ENCODE measurements at regions not wholly inside any gene's neighbourhood (a gene's known extent, or its start where the extent isn't known, plus 50 kb on each side); places are given as distances from the start of the nearest gene placed in this dataset.

GRCh38 chr2:116378786-116379185 lies 1435.7 kb upstream of the DDX18 start:
- ATAC-seq (no peak), DNase-seq (no peak)
- POLR2A ChIA-PET, result no interaction called here
- Mint-ChIP-seq H3K36me3 (ENCODE audit: low read depth) (no peaks in the 10 kb centered on the region), H3K9me3 (peaks cover 14% of the 10 kb centered on the region), H3K27me3 (no peaks in the 10 kb centered on the region), H3K27ac (no peak overlapping the region), H3K4me3 (no peak overlapping the region), H3K4me1 (ENCODE audit: low read depth) (no peaks in the 10 kb centered on the region)
- TF ChIP-seq, protein P1, sequence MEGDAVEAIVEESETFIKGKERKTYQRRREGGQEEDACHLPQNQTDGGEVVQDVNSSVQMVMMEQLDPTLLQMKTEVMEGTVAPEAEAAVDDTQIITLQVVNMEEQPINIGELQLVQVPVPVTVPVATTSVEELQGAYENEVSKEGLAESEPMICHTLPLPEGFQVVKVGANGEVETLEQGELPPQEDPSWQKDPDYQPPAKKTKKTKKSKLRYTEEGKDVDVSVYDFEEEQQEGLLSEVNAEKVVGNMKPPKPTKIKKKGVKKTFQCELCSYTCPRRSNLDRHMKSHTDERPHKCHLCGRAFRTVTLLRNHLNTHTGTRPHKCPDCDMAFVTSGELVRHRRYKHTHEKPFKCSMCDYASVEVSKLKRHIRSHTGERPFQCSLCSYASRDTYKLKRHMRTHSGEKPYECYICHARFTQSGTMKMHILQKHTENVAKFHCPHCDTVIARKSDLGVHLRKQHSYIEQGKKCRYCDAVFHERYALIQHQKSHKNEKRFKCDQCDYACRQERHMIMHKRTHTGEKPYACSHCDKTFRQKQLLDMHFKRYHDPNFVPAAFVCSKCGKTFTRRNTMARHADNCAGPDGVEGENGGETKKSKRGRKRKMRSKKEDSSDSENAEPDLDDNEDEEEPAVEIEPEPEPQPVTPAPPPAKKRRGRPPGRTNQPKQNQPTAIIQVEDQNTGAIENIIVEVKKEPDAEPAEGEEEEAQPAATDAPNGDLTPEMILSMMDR (IDR thresholded peaks at IDR 0.05), result no peak
- intact Hi-C loops (cut with micrococcal nuclease), result no loop called here
- CTCF ChIA-PET, result no interaction called here

- TF ChIP-seq, protein P1 (IDR thresholded peaks at IDR 0.05), result no peak
- H3K36me3 Mint-ChIP-seq (ENCODE audit: low read depth), result no peaks in the 10 kb centered on the region
- intact Hi-C loops (cut with micrococcal nuclease), result no loop called here
- H3K4me3 Mint-ChIP-seq, result no peak overlapping the region
- POLR2A ChIA-PET, result no interaction called here
- ATAC-seq (no peak), DNase-seq (no peak)
- H3K27ac Mint-ChIP-seq, result no peak overlapping the region
- peaks cover 32% of the 10 kb centered on the region for H3K9me3 Mint-ChIP-seq
- CTCF ChIA-PET, result no interaction called here
- H3K4me1 Mint-ChIP-seq (ENCODE audit: low read depth), result no peaks in the 10 kb centered on the region
- H3K27me3 Mint-ChIP-seq, result no peaks in the 10 kb centered on the region
These were observed 1403.3 kb upstream of the DDX18 start for GRCh38 chr2:116411211-116411610.

DNA sequence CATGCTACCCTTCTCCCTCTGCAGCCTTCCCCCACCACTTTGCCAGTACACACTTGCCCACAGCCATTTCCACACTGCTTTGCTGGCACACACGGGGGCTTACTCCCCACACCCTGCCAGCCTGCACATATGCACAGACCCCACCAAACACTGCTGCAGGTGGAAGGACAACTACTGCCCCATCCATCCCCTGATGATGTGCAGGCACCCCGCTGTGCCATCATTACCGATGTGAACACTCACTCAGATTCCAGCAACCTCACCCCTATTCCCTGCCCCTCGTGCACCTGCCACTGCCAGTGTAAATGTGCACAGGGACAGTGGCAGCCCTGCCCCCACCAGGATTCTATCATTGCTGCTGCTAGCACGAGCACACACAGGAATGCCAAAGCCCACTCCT lies 1400.8 kb upstream of the DDX18 start:
- CTCF ChIA-PET, result no interaction called here
- Mint-ChIP-seq H3K4me1 (ENCODE audit: low read depth) (no peaks in the 10 kb centered on the region), H3K36me3 (ENCODE audit: low read depth) (no peaks in the 10 kb centered on the region), H3K9me3 (peaks cover 24% of the 10 kb centered on the region), H3K27ac (no peak overlapping the region), H3K27me3 (no peaks in the 10 kb centered on the region), H3K4me3 (no peak overlapping the region)
- intact Hi-C loops (cut with micrococcal nuclease), result no loop called here
- DNase-seq, result no peak
- TF ChIP-seq, protein P1 (IDR thresholded peaks at IDR 0.05), result no peak
- POLR2A ChIA-PET, result no interaction called here
- ATAC-seq, result no peak

GRCh38 chr2:116416731-116417377 lies 1397.6 kb upstream of the DDX18 start:
- TF ChIP-seq, protein P1 (IDR thresholded peaks at IDR 0.05), result no peak
- DNase-seq, result no peak
- POLR2A ChIA-PET, result no interaction called here
- no peak overlapping the region for H3K27ac Mint-ChIP-seq
- H3K27me3 Mint-ChIP-seq, result no peaks in the 10 kb centered on the region
- no peaks in the 10 kb centered on the region for H3K36me3 Mint-ChIP-seq (ENCODE audit: low read depth)
- H3K4me1 Mint-ChIP-seq (ENCODE audit: low read depth), result no peaks in the 10 kb centered on the region
- no peak for ATAC-seq
- H3K9me3 Mint-ChIP-seq, result peaks cover 23% of the 10 kb centered on the region
- H3K4me3 Mint-ChIP-seq, result no peak overlapping the region
- intact Hi-C loops (cut with micrococcal nuclease), result no loop called here
- CTCF ChIA-PET, result no interaction called here

DNA sequence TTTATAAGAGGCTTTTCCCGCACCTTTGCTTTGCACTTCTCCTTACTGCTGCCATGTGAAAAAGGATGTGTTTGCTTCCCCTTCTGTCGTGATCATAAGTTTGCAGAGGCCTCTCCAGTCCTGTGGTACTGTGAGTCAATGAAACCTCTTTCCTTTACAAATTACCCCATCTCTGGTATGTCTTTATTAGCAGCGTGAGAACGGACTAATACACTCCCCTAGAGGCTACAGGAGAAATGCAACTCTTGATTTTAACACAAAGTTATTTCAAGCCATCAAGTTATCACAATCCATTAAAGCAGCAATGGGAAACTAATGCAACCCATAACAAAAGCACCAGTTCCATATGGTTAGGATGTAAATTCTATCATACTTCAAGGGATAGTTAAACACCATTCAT lies 1378.8 kb upstream of the DDX18 start:
- Mint-ChIP-seq H3K4me3 (no peak overlapping the region), H3K27ac (no peak overlapping the region), H3K36me3 (ENCODE audit: low read depth) (no peaks in the 10 kb centered on the region), H3K4me1 (ENCODE audit: low read depth) (no peaks in the 10 kb centered on the region), H3K9me3 (peaks cover 20% of the 10 kb centered on the region), H3K27me3 (no peaks in the 10 kb centered on the region)
- ChIA-PET POLR2A (no interaction called here), CTCF (no interaction called here)
- intact Hi-C loops (cut with micrococcal nuclease), result no loop called here
- no peak for ATAC-seq
- DNase-seq, result no peak
- TF ChIP-seq, protein P1 (IDR thresholded peaks at IDR 0.05), result no peak
